KOPT-K1 (cell line): ENCODE measurements at regions not wholly inside any gene's neighbourhood (a gene's known extent, or its start where the extent isn't known, plus 50 kb on each side); places are given as distances from the start of the nearest gene placed in this dataset.
"Not testable (repeated sequence)": the region's sequence is repeated elsewhere in the genome, so short reads cannot be mapped to it uniquely, and the experiment has no call there.

Experiments
- H3K27ac ChIP-seq: fragments of 200-600 bp; sonication (generic); 2 replicates; pipeline ENCODE4 v1.5.1; 2016; ENCODE audit warnings: antibody characterized with exemption, mild to moderate bottlenecking, low read depth, low read length; ENCODE audit not compliant: poor library complexity, severe bottlenecking
- H3K36me3 ChIP-seq: fragments of 200-600 bp; sonication (generic); 2 replicates; pipeline ENCODE4 v1.5.1; 2017; ENCODE audit warnings: antibody characterized with exemption, mild to moderate bottlenecking, low read length, moderate library complexity; ENCODE audit not compliant: insufficient read depth
- H3K9me3 ChIP-seq: fragments of 200-600 bp; sonication (generic); 2 replicates; pipeline ENCODE4 v1.5.1; 2017; ENCODE audit warnings: antibody characterized with exemption, low read length, mild to moderate bottlenecking; ENCODE audit not compliant: insufficient read depth, poor library complexity, severe bottlenecking

DNA sequence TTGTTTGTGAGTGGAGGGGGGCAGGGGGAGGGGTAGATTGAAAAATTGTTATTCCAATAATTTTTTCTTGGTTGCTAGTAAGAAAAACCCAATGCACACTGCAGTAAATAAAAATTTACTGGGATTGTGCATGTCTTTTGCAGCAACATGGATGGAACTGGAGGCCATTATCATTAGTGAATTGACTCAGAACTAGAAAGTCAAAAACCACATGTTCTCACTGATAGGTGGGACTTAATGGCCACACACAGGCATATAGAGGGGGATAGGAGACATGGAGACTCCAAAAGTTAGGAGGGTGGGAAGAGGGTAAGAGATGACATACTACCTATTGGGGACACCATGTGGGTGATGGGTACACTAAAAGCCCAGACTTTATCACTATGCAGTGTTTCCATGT, 67.2 kb downstream of the BUB3 start:
- Histone ChIP-seq H3K9me3 (no peaks in the 10 kb centered on the region), H3K36me3 (no peaks in the 10 kb centered on the region)

DNA sequence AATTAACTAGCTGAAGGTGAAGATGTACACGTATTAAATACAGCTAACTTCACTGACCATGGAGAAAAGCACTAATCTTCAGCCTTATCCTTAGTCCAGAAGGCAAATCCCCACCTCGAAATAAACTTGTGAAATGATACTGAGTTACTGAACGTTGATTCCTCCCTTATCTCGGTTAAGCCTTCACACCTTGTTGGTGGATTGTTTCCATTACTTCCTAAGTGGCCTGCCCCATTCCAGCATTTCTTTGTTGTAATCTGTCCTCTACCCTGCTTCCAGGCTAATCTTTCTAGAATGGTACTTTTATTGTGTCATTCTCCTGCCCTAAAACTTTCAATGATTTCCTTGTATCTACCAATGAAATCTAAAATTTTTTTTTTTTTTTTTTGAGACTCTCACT, 68.6 kb downstream of the BUB3 start:
- no peak overlapping the region for H3K27ac ChIP-seq
- H3K9me3 ChIP-seq = no peaks in the 10 kb centered on the region
- no peaks in the 10 kb centered on the region for H3K36me3 ChIP-seq

More for the DNA sequence above, 67.2 kb downstream of the BUB3 start:
- H3K27ac ChIP-seq = no peak overlapping the region

DNA sequence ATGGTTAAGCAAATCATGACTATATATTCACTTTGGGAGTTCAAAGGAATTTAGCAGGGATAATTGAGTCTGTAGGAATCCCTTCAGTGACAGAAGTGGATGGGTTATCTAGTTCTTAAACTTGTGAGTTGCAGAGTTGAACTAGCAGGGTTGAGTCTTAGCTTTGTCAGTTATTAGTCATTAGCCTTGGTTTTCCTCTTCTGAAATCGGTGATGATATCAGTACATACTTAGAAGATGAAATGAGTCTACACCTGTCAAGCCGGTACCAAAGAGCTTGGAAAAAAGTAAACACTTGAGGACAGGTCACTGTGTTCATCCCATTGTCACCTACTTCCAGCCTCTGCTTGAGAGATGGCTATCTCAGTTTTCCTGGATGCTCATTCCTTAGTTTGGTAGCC, 73.5 kb downstream of the BUB3 start:
- H3K27ac ChIP-seq = no peak overlapping the region
- H3K9me3 ChIP-seq = no peaks in the 10 kb centered on the region
- no peaks in the 10 kb centered on the region for H3K36me3 ChIP-seq

DNA sequence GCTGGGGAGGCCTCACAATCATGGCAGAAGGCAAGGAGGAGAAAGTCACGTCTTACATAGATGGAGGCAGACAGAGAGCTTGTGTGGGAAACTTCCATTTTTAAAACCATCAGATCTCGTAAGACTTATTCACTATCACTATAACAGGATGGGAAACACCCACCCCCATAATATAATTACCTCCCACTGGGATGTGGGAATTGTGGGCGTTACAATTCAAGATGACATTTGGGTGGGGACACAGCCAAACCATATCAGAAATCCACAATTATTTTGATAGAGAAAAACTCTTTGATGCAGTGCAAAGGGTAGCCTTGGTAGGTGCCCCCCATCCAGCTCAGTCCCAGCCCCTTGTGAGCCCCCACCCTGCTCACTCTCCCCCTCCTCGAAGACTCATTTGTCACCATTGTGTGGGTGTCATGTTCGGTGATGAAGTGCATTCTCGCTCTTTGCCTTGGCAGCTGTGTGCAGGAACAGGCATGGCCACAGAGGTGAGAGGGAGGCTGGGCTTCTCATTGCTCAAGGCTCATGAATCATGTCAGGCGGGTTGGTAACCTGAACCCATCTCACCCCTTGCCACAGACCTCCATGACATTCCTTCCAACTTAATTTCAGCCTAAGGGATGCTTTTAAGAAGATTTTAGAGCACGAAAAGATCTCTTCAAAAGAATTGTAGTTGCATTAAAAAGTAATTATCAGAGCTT, 75.9 kb downstream of the BUB3 start:
- Histone ChIP-seq H3K9me3 (peaks cover 13% of the 10 kb centered on the region), H3K36me3 (no peaks in the 10 kb centered on the region), H3K27ac (no peak overlapping the region)

DNA sequence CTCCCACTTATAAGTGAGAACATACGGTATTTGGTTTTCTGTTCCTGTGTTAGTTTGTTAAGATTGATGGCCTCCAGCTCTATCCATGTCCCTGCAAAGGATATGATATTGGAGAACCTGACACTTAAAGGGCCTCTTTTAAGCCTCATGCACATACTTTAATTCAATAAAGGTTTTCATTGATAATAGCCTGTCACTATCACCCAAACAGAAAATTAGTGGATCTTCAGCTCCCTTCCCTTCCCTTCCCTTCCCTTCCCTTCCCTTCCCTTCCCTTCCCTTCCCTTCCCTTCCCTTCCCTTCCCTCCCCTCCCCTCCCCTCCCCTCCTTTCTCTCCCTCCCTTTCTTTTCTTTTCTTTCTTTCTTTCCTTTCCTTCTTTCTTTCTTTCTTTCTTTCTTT, 78.7 kb downstream of the BUB3 start:
- H3K27ac ChIP-seq, H3K36me3 ChIP-seq: not testable (repeated sequence)
- peaks cover 22% of the 10 kb centered on the region for H3K9me3 ChIP-seq

DNA sequence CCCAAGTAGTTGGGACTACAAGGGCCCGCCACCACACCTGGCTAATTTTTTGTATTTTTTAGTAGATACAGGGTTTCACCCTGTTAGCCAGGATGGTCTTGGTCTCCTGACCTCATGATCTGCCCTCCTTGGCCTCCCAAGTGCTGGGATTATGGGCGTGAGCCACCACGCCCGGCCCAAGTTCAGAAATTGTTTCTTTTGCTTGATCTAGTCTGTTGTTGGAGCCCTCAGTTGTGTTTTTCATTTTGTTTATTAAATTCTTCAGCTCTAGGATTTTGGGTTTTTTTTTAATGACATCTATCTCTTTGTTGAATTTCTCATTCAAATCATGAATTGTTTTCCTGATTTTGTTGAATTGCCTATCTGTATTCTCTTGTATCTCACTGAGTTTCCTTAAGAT, 80.8 kb downstream of the BUB3 start:
- not testable (repeated sequence) for H3K36me3 ChIP-seq, H3K27ac ChIP-seq
- peaks cover 22% of the 10 kb centered on the region for H3K9me3 ChIP-seq

DNA sequence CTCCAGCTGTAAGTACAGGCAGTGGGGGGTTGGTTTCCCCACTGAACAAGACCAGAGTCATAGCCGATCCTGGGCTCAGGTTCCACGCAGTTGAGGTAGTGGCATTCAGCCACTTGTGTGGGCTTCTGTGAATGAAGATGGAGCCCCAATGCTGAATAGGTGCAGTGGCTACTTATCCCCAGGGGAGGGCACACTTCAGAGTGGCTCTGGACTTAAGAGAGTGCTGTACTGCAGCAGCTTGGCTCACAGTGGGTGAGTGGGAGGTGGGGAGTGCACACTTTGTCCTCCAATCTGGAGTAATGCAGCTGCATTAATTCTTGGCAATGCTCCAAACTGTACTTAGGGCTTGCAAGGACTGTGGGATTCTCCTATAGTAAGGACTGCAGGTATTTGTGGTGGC, 81.9 kb downstream of the BUB3 start:
- Histone ChIP-seq H3K9me3 (peaks cover 22% of the 10 kb centered on the region), H3K36me3 (no peaks in the 10 kb centered on the region), H3K27ac (no peak overlapping the region)

DNA sequence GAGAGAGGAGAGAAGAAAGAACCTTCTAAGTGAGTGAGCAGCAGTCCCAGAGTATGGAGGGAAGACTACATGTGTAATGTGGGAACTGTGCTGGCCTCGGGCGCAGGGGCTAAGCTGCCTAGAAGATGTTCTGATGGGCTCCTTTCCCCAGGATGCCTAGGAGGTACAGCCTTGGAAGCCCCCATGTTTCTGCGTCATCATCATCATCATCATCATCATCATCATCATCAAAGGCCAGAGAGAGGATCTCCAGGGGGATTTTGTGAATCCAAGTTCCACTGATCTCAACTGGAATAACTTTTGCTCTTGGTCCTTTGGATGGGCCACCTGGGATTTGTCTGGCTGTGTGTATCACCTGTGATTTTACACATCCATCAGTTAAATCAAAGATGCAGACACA, 86.0 kb downstream of the BUB3 start:
- H3K27ac ChIP-seq = no peak overlapping the region
- peaks cover 7% of the 10 kb centered on the region for H3K9me3 ChIP-seq
- H3K36me3 ChIP-seq = no peaks in the 10 kb centered on the region

DNA sequence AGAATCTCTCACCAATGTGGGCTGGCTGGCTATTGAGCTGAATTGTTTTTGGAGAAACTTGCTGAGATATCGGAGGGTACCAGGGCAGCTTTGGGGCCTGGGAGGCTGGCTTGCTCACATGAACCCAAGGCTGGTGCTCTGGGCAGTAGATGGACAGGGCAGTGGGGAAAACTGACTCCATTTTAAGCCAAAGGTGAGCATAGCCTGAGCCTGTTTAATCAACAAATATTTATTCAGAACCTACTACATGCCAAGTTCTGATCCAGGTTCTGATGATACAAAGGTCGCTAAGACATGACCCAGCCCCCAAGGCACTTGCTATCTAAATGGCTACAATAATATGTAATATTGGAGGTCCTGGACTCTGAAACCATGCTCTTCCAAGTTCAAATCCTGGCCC, 86.6 kb downstream of the BUB3 start:
- H3K27ac ChIP-seq = no peak overlapping the region
- peaks cover 2% of the 10 kb centered on the region for H3K9me3 ChIP-seq
- no peaks in the 10 kb centered on the region for H3K36me3 ChIP-seq

DNA sequence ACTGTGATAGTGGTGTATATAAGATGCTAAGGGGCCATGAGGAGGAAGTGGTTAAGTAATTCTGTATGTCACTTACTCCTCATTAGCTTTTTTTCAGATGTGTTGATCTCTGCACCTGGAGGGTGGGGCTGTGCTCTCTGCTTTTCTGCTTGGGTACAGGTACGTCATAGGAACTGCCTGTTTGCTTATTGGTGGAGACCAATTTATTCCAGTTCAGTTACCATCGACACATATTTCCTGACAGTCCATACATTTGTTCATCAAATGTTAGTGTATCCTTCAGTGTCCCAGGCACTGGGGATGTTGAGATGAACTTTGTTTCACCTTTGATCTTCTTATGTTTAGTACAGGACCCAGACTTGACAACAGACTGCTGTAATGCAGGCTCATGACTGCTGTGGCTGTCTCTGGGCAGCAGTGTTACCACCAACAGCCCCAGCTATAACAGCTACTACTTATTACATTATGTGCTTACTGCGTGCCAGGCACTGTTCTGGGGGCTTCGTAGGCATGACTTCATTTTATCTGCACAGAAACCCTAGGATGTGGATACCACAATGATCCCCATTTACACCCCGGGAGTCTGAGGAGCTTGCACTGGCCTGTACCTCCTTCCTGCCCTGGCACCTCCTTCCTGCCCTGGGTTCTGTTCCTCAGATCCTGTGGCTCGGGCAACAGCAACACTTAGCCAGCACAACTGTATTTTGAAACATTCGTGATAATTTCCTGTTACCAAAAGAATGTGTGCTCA, 87.4 kb downstream of the BUB3 start:
- Histone ChIP-seq H3K27ac (peak overlapping the region; percentile 36), H3K9me3 (no peaks in the 10 kb centered on the region), H3K36me3 (no peaks in the 10 kb centered on the region)

DNA sequence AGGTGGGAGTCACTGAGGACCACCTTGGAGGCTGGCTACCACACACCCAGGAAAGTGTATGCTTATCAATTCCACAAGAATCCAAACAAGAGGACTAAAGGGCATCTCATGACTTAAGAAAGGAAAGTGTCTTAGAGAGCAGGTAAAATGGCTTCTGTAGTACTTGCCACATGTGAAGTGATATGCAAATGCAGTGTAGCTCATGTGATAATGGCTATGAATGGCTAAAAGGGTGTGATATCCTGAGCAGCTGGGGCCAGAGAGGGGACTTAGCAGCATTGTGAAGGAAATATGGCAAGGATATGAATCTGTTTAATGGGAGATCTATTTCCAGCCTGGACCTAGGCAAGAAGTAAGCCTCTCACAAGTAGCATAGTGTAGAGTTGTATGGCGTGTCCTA, 90.5 kb downstream of the BUB3 start:
- no peaks in the 10 kb centered on the region for H3K36me3 ChIP-seq
- no peaks in the 10 kb centered on the region for H3K9me3 ChIP-seq
- no peak overlapping the region for H3K27ac ChIP-seq

DNA sequence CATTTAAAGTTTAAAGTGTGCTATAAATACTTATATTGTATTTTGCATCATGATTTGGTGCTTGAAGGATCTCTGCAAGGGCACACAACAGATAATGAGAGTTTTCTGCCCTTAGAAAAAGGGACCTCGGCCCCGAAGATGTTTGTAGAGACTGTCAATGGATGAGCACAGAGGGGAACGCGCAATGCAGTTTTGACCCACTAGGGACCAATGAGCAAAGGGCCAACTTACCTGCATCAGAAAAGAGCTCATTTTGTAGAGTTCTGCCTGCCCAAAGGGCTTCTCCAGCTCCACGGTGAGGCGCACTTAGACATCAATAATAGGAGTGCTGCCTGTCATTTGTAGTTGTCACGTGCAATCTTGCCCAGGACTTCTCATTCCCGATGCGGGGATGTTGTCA, 91.1 kb downstream of the BUB3 start:
- no peaks in the 10 kb centered on the region for H3K9me3 ChIP-seq
- no peak overlapping the region for H3K27ac ChIP-seq
- H3K36me3 ChIP-seq = no peaks in the 10 kb centered on the region

DNA sequence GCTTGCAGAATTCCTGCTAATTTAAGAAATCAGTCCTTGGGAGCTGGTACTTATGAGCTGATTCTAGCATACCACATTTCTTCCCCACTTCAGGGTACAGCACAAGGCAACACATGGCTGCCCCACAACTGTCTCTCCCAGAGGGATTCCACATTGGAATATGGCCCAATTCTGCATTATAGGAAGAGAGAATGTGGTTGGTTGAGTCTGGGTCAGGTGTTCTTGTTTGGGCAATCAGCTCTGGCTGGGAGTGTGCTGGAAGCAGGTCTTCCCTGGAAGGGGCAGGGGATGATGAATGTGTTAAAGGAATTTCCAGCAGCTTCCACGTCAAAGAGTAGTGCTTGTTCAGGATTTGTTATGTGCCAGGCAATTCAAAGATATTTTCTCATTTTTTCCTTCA, 95.7 kb downstream of the BUB3 start:
- H3K36me3 ChIP-seq = no peaks in the 10 kb centered on the region
- H3K9me3 ChIP-seq = peaks cover 7% of the 10 kb centered on the region
- no peak overlapping the region for H3K27ac ChIP-seq

DNA sequence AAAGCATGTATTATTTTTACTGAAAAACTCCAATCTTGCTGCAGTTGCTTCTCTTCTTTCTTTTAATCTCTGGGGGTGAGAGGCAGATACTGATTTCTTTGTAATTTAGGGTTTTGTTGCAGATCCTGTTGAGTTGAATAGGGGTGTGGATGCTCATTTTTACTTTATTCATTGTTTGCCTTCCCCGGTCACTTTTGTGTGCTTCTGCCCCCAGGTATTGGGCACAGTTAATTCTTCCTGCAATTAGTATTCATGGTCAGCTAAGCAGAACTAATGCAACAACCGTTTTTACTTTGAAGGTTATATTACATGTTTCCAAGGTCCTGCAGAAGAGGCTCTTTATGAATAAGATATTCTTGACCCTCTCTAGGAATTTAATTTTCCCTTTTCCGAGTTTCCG, 96.4 kb downstream of the BUB3 start:
- Histone ChIP-seq H3K36me3 (no peaks in the 10 kb centered on the region), H3K27ac (no peak overlapping the region), H3K9me3 (peaks cover 15% of the 10 kb centered on the region)

DNA sequence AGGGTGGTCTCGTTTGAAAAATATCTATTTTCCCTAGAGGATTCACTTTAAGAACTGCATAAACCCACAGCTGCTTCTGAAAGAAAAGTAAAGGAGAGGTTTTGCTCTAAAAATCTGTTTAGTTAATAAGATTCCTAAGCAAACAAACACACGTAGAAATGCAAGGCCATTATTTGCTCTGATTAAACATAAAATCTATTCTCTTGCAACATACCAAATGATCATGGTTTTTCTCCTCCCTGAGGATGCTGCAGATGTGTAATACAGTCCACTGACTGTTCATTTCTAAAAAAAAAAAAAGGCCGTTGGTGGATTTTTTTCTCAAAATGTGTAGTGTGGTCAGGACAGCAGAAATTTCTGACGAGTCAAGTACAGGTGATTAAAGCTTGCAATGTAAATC, 98.6 kb downstream of the BUB3 start:
- peaks cover 17% of the 10 kb centered on the region for H3K9me3 ChIP-seq
- no peaks in the 10 kb centered on the region for H3K36me3 ChIP-seq
- H3K27ac ChIP-seq = no peak overlapping the region

DNA sequence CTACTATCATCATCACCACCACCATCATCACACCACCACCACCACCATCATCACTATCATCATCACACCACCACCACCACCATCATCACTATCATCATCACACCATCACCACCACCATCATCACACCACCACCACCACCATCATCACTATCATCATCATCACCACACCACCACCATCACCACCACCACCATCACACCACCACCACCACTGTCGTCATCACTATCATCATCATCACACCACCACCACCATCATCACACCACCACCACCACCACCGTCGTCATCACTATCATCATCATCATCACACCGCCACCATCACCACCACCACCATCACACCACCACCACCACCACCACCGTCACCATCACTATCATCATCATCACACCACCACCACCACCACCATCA, 100.1 kb downstream of the BUB3 start:
- not testable (repeated sequence) for H3K27ac ChIP-seq, H3K36me3 ChIP-seq

More for the DNA sequence above, 100.1 kb downstream of the BUB3 start:
- H3K9me3 ChIP-seq = peaks cover 17% of the 10 kb centered on the region
